ENCODE measurements at regions not wholly inside any gene's neighbourhood (a gene's known extent, or its start where the extent isn't known, plus 50 kb on each side); places are given as distances from the start of the nearest gene placed in this dataset.
"Not testable (repeated sequence)": the region's sequence is repeated elsewhere in the genome, so short reads cannot be mapped to it uniquely, and the experiment has no call there.

DNA sequence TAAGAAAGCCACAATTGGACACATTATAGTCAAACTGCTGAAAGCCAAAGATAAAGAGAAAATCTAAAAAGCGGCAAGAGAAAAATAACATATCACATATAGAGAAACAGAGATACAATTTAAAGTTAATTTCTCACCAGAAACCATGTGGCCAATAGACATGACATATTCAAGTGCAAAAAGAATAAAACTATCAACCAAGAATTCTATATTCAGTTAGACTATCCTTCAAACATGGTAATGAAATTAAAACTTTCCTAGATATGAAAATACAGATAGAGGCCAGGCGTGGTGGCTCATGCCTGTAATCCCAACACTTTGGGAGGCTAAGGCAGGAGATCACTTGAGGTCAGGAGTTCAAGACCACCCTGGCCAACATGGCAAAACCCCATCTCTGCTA, 129.1 kb upstream of the RNF32 start:
- no peak for DNase-seq

DNA sequence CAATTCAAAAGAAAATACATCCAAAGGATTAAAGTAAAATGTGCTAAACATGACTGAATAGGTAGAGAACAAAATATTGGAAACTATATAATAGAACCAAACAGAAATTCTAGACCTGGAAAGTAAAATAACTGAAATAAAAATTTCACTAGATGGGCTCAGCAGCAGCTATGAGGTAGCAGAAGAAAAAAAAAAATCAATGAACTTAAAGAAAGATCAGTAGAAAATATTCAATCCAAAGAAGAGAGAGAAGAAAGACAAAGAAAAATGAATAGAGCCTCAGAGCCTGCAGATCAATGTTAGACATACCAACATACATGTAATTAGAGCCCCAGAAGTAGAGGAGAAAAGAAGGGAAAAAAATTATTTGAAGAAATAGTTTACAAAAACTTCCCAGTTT, 129.6 kb upstream of the RNF32 start:
- no peak for DNase-seq

DNA sequence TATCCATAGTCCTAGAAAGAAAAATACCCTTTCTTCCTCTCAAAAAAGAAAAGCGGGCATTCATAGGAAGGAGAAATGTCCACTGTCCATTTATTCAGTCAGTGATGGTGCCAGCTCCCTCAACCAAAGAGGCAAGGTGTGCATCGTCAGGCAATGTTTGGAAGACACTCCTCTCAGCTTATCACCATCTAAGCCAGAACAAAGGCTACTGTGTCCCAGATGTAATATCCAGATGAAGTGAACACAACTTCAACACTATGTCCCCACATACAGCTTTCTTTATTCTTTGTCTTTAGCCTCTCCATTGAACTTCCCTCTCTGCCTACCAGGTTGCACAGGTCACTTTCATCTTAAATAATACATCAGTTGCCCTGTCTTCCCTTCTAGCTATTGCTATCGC, 131.4 kb upstream of the RNF32 start:
- no peak for DNase-seq

DNA sequence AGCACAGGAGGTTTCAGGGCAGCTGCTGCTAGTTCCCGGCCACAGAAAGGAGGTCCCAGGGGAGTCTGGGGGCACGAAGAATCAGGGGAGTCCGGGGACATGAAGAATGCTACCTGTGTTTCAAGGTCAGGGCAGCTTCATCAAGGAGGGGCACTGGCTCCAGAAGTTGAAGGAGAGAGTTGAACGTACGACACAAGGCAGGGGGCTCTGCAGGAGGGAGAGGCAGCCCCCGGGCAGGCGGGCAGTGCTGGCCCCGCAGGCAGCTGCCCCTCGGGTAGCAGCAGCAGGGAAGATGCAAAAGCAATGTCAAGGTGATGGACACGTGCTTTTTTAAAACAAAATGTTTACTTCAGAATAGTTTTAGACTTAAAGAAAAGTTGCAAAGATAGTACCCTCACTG, 134.7 kb upstream of the RNF32 start:
- no peak for DNase-seq

DNA sequence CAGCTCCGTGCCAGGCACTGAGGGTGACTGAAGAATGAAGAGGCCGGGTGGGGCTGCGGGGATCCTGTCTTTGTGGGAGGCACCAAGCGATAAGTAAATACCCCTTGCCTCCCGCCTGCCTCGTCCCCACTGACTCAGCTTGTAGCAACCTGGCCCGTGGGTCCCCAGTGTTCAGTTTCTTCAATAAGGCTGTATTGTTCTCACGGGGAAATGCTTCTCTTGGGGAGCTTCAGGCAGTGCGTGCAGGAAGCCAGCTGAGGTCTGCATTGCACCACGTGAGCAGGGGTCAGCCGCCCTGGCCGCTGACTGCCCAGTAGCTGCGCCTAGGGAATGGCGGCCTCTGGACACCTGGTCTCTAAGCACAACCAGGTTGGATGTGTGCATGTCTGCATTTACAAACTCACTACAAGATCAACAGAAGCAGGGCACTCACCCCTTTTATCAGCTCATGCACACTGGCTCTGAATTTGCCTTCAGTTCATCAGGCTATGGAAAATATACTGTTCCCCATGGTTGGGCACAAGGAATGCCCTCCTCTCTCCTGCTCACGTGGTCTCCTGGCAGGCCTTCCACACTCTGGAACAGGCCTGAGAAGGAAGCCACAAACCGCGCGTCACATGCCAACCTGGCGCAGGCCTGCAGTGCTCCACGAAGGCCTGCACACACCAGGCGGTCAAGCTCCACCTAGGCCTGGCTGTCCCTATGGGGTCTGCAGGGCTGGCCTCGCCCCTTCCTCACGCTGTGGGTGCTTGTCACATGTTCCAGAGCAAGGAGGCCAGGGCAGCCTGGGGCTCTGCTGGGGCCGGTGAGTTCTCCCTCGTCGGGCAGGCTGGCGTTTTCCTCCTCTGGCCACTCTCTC, 135.7 kb upstream of the RNF32 start:
- DNase-seq = no peak

DNA sequence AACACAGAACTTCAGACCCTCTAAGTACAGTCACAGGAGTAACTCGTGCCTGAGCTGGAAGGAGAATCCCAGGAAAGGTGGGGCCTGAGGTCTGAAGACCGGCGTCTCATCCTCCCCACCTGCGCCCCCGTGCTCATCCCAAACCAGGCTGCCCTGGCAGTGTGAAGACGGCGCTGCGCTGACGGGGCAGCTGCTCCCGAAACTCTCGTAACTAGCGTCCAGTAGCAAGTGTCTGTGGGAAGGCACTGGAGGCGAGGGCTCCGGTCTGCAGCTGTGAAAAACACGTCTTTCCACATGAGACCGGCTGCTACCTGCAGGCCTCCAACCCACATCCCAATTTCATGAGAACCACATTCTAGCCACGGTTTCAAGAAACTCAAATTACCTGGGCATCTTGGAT, 136.6 kb upstream of the RNF32 start:
- DNase-seq = no peak

DNA sequence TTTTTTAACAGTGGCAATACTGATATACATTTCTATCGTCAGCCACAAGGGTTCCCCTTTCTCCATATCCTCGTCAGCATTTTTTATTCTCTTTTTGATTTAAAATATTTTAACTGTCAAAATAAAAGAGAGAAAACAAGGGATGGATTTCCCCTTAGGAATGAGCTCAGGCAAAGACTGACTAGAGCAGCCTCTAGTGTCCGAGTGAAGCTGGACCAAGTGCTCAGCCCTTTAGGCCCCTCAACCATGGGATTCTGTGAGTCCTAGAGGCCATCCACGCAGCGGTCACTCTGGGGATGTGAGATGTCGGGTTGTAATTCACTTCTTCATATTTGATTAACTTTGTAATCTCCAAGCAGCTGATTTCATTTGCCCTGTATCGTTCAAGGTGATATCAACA, 137.4 kb upstream of the RNF32 start:
- no peak for DNase-seq

DNA sequence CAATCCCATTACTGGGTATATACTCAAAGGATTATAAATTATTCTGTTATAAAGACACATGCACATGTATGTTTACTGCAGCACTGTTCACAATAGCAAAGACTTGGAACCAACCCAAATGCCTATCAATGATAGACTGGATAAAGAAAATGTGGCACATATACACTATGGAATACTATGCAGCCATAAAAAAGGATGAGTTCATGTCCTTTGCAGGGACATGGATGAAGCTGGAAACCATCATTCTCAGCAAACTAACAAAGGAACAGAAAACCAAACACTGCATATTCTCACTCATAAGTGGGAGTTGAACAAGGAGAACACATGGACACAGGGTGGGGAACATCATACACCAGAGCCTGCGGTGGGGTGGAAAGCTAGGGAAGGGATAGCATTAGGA, 138.8 kb upstream of the RNF32 start:
- not testable (repeated sequence) for DNase-seq

DNA sequence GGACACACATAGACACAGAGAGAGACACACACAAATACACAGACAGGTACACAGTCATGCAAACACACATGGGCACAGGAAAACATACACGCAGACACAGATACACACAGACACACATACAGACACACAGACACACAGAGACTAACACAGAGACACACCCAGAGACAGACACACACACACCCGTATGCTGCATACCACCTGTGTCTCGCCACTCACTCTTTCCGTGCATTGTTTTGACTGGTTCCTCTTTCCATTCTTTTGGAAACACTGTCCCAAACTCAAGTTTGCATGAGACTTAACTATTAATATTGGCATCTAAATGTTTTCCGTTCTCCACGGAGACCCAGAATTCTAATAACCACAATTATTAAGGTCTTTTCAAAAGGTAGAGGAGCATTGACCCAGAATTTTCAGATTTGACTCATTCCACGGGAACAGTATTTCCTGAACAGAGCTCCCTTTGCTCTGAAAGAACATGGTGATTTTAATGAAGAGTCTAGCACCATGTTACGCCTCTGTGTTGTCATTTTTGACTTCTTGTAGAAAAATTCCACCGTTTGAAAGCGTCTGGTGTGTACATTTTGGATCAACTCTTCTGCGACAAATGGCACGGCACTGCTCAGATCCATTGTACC, 141.2 kb upstream of the RNF32 start:
- no peak for DNase-seq

DNA sequence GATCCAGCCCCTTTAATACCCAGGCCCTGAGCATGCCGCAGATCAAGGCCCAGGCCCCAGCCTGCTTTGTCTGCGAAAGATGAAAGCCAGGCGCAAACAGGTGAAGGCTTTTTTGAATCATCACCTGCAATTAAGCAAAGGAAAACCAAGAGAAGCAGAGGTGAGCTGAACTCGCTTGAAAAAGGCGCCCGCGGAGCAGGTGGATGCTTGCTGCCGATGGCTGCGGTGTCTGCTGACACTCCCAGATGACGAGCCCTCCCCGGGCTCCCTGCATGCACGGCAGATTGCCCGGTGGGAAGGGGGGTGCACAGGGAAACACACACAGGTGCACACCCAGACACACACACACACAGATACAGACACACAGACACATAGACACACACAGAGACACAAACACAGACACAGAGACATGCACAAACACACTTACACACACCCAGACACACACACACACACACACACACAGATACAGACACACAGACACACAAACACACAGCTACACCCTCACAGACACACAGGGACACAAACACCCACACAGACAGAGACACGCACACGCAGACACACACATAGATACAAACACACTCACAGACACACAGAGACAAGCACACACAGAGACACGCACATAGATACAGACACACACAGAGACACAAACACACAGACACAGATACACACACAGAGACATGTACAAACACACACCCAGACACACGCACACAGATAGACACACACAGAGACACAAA, 142.6 kb upstream of the RNF32 start:
- DNase-seq = no peak

DNA sequence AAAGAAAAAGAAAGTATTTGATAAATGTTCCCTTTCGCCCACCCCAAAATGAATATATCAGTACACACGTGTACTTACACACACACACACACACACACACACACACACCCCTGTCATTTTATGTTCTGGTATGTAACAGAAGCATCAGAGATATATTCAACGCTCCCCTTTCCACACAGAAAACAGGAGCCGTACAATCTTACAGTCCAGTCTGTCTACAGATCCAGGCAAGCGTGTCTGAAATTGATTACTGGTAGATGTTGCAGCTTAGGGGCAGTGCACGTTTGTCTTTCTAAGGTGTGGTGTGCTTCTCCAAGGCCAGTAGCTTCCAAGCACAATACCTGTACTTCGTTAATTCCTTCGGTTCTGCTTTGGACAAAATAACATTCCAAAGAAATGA, 143.7 kb upstream of the RNF32 start:
- DNase-seq = no peak

DNA sequence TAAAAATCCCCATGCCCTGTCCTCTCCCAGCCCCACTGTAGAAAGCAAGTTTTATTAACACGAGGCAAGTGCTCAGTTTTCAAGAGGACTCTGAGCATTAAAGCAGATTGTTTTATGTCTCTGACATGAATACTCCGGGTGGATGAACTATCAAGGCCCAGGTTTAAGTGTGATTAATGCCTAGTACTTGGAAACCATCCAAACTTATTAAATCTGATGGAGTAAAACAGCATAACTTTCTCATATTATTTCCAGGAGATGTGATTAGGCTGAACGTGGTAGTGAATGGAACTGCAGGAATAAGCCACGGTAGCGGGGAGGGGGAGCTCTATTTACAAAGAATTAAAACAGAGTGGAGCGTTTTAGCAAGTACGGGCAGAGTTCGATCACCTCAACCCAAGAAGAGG, 144.2 kb upstream of the RNF32 start:
- DNase-seq = no peak

DNA sequence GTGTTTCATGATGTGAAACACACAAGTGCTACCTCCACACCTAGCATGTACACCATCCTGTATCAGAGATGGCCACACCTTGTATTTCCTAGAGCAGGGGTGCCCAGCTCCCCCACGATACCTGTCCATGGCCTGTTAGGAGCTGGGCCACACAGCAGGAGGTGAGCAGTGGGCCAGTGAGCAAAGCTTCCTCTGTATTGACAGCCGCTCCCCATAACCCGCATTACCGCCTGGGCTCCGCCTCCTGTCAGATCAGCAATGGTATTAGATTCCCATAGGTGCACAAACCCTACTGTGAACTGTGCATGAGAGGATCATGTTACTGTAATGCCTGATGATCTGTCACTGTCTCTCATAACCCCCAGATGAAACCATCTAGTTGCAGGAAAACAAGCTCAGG, 145.6 kb upstream of the RNF32 start:
- no peak for DNase-seq

DNA sequence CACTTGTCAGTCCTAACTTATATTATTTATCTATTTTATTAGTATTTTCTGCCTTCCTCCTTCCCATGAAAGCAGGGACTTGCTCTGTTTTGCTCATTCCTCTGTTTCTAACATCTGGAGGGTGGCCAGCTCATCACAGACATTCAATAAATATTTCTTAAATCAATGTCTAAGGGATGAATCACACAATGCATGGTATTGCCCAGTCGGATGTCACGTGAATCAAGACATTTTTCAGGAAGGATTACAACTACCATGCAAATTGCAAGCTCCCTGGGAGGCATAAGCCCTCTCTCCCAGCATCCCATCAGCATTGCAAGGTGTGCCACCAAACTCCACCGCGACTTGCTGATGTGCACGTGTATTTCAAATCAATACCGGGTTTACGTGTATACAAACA, 146.6 kb upstream of the RNF32 start:
- DNase-seq = no peak

DNA sequence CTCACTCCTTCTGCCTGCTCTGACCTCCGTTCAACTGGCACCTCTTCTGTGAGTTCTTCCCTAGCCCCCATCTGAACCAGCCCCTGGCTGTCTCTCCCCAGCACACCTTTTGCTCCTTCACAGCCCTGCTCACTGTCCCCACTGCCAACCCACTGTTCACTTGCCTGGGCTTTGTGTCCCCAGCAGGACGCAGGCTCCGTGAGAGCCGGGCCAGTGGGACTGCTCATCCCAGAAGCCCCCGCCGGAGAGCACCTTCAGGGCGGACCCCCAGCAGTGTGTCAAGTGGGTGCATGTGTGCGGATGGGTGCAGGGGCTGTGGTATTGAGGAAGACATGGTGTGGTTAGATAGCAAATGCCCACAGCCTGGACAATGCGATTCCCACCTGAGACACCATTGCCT, 148.4 kb upstream of the RNF32 start:
- DNase-seq = no peak

DNA sequence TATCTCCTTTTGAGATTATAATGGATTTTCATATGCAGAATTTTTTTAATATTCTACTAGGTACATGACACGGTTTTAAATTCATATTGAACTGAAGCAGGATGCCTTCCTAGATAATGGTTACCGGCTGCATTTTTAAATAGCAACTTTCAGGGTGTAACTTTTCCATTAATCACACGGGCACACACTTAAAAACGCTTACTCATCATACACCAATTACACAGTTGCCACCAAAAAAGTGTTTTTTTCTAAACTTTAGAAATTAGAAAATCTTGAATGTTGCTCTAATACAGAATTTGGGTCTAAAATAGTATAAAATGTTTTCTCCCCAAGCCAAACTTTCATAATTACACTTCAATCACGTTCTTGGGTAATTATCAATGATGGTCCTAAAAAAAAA, 149.1 kb upstream of the RNF32 start:
- DNase-seq = no peak

DNA sequence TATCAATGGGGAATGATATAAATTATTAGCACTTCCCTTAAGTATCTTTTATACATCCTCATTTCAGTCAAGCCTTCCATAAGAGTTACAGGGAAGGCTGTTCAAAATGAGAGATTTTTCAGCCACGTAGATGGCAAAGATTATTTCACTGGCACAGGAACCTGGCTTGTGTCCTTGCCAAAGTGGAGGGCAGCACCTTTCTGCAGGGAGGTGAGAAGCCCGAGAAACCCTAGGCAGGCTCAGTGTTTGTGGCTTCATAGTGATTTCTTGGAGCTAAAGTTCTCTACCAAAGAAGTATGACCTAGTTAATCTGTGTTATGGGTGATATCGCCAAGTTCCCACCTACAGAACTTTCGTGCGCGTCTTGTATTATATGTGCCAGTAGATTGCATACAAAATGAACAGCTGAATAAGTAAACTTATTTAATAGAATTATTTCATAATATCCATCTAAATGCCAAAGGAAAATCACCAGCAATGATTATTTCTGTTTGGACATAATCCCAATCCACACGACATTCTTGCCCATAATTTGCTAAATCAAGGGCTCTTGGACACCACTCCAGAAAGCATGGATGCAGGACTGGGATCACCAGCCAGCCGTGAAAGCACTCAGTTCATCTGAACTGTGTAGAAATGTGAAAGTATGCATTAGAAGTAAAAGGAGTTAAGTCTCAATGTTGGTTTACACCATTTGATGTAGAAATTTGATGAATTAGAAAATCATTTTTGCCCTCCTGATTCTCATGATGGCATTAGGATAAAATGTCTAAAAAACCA, 150.4 kb upstream of the RNF32 start:
- no peak for DNase-seq

DNA sequence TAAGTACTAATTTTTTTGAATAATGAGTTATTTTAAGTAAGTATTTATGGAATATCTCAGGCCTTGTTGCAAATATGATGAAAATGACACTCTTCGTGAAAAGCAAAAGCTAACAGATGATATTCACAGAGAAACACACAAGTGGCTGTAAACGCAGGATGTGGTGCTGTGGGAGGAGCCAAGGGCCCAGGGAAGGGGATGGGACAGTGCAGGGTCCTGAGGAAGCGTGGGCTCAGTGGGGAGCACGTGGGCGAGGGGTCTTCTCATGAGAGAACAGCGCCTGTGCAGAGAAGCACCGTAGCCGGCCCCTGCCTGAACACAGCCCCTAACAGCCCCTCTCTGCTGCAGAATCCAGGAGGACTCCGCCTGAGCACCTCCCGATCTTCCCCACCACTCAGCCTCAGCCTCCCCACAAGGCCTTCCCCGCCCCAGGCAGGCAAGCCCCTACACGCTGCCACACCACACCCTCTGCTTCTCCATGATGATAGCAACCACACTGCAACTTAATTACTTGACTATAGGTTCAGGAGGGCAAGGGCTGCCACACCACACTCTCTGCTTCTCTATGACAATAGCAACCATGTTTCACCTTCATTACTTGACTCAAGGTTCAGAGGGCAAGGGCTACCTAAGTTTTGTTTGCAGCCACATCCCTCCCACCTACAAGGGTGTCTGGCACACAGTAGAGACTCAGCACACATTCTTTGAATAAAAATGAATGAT, 152.6 kb upstream of the RNF32 start:
- DNase-seq = no peak

DNA sequence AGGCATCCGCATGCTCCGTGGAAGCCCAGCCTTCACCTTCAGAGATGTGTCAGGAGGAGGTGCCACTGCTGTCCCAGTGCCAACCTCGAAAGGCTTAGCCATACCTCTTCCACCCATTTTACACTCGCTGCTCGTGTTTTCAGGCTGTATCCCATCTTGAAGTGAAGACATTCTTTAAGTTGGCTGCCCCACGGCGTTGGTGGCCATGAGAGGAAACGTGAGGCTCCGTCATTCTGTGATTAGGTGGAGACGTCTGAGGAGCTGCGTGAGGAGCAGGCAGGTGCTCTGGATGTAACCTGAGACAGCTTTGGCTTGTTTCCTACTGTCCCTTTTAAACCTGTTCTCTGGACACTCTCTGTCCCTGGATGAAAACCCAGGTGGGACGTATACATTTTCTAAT, 159.9 kb upstream of the RNF32 start:
- no peak for DNase-seq

DNA sequence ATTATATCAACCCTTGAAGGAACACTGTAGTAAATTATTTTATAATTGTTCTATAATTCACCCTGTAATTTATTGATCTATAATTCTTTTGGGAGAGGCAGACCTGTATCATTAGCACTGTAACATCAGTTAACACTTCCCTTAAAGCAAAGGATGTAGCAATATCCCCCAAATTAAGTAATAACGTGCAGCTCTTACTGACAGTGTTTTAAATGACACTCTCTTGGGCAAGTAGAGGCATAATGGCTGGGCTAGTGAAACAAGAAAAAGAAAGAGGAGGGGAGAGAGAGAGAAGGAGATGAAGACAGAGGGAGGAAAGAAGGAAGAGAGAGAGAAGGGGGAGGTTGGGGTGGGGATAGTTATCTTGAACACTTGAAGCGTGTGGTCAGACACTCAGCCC, 161.0 kb upstream of the RNF32 start:
- no peak for DNase-seq

DNA sequence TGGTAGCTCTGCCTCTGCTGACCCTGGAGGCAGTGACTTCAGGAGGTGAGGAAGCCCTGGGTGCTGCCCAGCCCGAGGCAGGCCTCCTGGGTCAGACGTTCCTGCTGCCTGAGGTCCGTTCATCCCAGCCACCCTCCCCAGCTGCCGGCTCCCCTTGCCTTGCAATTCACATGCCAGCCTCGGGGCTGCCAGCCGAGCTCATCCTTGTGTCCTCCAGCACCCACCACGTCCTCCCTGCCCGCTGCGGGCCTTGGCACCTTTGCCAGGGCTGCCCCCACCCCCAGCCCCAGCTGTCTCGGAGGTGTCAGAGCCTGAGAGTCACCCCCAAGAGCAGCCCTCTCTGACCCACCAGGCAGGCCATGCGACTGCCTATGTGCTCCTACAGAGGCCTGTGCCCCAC, 162.1 kb upstream of the RNF32 start:
- DNase-seq = no peak

DNA sequence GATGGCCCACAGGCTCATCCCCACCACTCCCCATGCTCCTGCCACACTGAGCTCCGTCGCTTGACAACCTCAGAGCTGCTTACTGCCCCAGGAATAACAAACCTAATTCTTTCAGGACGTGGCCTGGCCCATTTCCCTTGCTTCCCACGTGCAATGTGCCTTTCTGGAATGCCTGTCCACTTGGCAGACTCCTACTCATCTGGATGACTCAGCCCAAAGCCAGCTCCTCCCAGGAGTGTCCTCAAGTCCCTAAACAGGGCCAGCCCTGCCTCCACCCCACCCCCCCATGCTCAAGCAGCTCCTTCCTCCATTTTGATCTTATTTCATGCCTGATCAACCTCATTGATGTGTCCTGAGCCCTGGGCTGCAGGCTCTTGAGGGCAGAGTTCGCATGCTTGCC, 164.9 kb upstream of the RNF32 start:
- DNase-seq = no peak

DNA sequence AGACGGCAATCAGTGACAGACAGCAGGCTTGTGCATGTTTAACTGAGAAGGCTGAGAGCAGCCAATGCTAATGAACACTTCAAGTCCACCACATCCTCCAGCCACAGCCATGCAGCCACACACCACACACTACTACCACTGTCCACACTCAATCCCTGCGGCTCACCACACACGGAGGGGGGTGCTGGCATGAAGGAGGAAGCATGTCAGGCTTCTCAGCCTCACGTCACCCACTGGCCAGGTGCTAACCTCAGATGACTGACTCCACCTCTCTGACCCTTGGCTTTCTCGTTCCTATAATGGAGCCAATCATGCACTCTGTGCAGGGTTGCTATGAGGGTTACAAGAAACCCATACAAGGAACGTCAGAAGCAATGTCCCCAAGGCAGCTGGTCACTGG, 165.4 kb upstream of the RNF32 start:
- DNase-seq = no peak

Measured in KG1 (cell line).